Neuronal stem cell (in vitro differentiated cells): ENCODE measurements at regions not wholly inside any gene's neighbourhood (a gene's known extent, or its start where the extent isn't known, plus 50 kb on each side); places are given as distances from the start of the nearest gene placed in this dataset.

Experiments used
- DNase-seq: peaks from one replicate; pipeline ENCODE4 v3.0.0-alpha.2; 2013; ENCODE audit warnings: low spot score
- H2AFZ ChIP-seq: one replicate; pipeline ENCODE4 v1.6.1; 2013; ENCODE audit warnings: mild to moderate bottlenecking, low read length, inconsistent platforms
- H2AK5ac ChIP-seq: 2 replicates; pipeline ENCODE4 v1.6.1; 2013; ENCODE audit warnings: low read depth, mild to moderate bottlenecking, inconsistent platforms, low read length, moderate library complexity, mixed read lengths
- H2BK120ac ChIP-seq: 2 replicates; pipeline ENCODE4 v1.6.1; 2013; ENCODE audit warnings: low read depth, mild to moderate bottlenecking, inconsistent platforms, low read length, moderate library complexity, mixed read lengths
- H2BK12ac ChIP-seq: one replicate; pipeline ENCODE4 v1.6.1; 2013; ENCODE audit warnings: low read length, inconsistent platforms
- H2BK15ac ChIP-seq: 2 replicates; pipeline ENCODE4 v1.6.1; 2013; ENCODE audit warnings: mild to moderate bottlenecking, low read length, inconsistent platforms, mixed read lengths
- H2BK5ac ChIP-seq: one replicate; pipeline ENCODE4 v1.6.1; 2013; ENCODE audit warnings: inconsistent platforms, mild to moderate bottlenecking, low read length, moderate library complexity
- H3K14ac ChIP-seq: one replicate; pipeline ENCODE4 v1.6.1; 2013; ENCODE audit warnings: low read length, inconsistent platforms
- H3K18ac ChIP-seq: 2 replicates; pipeline ENCODE4 v1.6.1; 2013; ENCODE audit warnings: low read length, inconsistent platforms
- H3K23ac ChIP-seq: 2 replicates; pipeline ENCODE4 v1.6.1; 2013; ENCODE audit warnings: low read depth, mild to moderate bottlenecking, mixed read lengths, low read length, inconsistent platforms; ENCODE audit not compliant: poor library complexity
- H3K27ac ChIP-seq: replicated peaks from 3 replicates; pipeline ENCODE4 v1.5.1; 2013; ENCODE audit warnings: low read length, inconsistent platforms
- H3K27me3 ChIP-seq, 3 experiments: 2 replicates each; pipeline ENCODE4 v1.6.1; 2013; ENCODE audit warnings: low read length in 3 of 3, mild to moderate bottlenecking in 2 of 3, inconsistent platforms in 1 of 3, low read depth in 1 of 3, mixed read lengths in 1 of 3, moderate library complexity in 1 of 3; ENCODE audit not compliant: control insufficient read depth in 3 of 3, insufficient read depth in 3 of 3
- H3K36me3 ChIP-seq, 2 donors: replicated peaks in 1 of 2; 2 replicates each; pipeline ENCODE4 v1.6.1; 2013; ENCODE audit warnings: low read length in 2 of 2; ENCODE audit not compliant: control insufficient read depth in 2 of 2, insufficient read depth in 2 of 2
- H3K4ac ChIP-seq: 2 replicates; pipeline ENCODE4 v1.6.1; 2013; ENCODE audit warnings: inconsistent platforms, mild to moderate bottlenecking, low read length, moderate library complexity
- H3K4me1 ChIP-seq, 2 donors: 1 replicate in 1 of 2; 2 replicates in 1 of 2; pipeline ENCODE4 v1.6.1; 2013; ENCODE audit warnings: low read length in 2 of 2, low read depth in 1 of 2; ENCODE audit not compliant: control insufficient read depth in 2 of 2, insufficient read depth in 1 of 2
- H3K4me2 ChIP-seq: one replicate; pipeline ENCODE4 v1.6.1; 2013; ENCODE audit warnings: mild to moderate bottlenecking, low read length, inconsistent platforms; ENCODE audit not compliant: insufficient read depth, poor library complexity, severe bottlenecking
- H3K4me3 ChIP-seq, 2 donors: 2 replicates each; pipeline ENCODE4 v1.5.1; 2013; ENCODE audit warnings: low read length in 2 of 2, mild to moderate bottlenecking in 2 of 2, inconsistent platforms in 1 of 2, moderate library complexity in 1 of 2
- H3K79me1 ChIP-seq: one replicate; pipeline ENCODE4 v1.6.1; 2013; ENCODE audit warnings: low read depth, mild to moderate bottlenecking, inconsistent platforms, low read length, moderate library complexity
- H3K9ac ChIP-seq: one replicate; pipeline ENCODE4 v1.6.1; 2013; ENCODE audit warnings: mild to moderate bottlenecking, low read depth, low read length, inconsistent platforms; ENCODE audit not compliant: poor library complexity
- H3K9me3 ChIP-seq, 2 donors: replicated peaks in 1 of 2; 2 replicates each; pipeline versions ENCODE3 to v1.6.1; 2013; ENCODE audit warnings: low read length in 2 of 2, mild to moderate bottlenecking in 2 of 2, inconsistent platforms in 1 of 2, low read depth in 1 of 2, mixed read lengths in 1 of 2, moderate library complexity in 1 of 2; ENCODE audit not compliant: control insufficient read depth in 2 of 2, insufficient read depth in 1 of 2
- H4K8ac ChIP-seq: one replicate; pipeline ENCODE4 v1.6.1; 2013; ENCODE audit warnings: low read depth, mild to moderate bottlenecking, inconsistent platforms, low read length, moderate library complexity
- H4K91ac ChIP-seq: one replicate; pipeline ENCODE4 v1.6.1; 2013; ENCODE audit warnings: low read length, low read depth, mild to moderate bottlenecking, inconsistent platforms; ENCODE audit not compliant: poor library complexity
- WGBS, 2 donors: extraction: QIAGEN DNeasy Blood & Tissue Kit; methylation state at CpG; one replicate each; pipeline ENCODE4 v1.1.7; 2013; ENCODE audit warnings: missing lambda C conversion rate in 2 of 2, mixed read lengths in 1 of 2; ENCODE audit not compliant: insufficient read length in 2 of 2, insufficient replicate concordance in 1 of 2; ENCODE audit errors: extremely low coverage in 2 of 2; 5-methylcytosine and 5-hydroxymethylcytosine counted together

GRCh38 chr15:29548006-29548405 is 274.3 kb downstream of the TJP1 start:
- WGBS, 2 donors = no CpG with 5 or more reads among the region's 2 CpGs
- H3K4me3 ChIP-seq = no peak overlapping the region

GRCh38 chr15:29544513-29545128 is 275.0 kb upstream of the NSMCE3 start:
- Histone ChIP-seq H4K8ac (no peak overlapping the region), H3K9ac (no peak overlapping the region), H2AFZ (no peak overlapping the region), H3K4me2 (no peak overlapping the region), H3K4me1 (peaks cover 0 to 8% of the 10 kb centered on the region in 2 donors), H3K27me3 (no peaks in the 10 kb centered on the region), H2BK12ac (no peak overlapping the region), H3K4me3 (no peak overlapping the region), H2BK5ac (no peak overlapping the region), H3K9me3 (no peaks in the 10 kb centered on the region), H3K79me1 (no peaks in the 10 kb centered on the region), H2BK15ac (no peak overlapping the region), H3K27ac (no peak overlapping the region), H3K23ac (no peak overlapping the region), H3K18ac (no peak overlapping the region), H3K36me3 (no peaks in the 10 kb centered on the region), H2BK120ac (no peak overlapping the region), H4K91ac (no peak overlapping the region), H2AK5ac (no peak overlapping the region), H3K14ac (no peak overlapping the region), H3K4ac (no peak overlapping the region)
- DNase-seq = no peak
- WGBS, 2 donors = no CpG with 5 or more reads among the region's 7 CpGs

More at GRCh38 chr15:29548006-29548405, 274.3 kb downstream of the TJP1 start:
- Histone ChIP-seq H3K23ac (no peak overlapping the region), H3K27ac (no peak overlapping the region), H4K8ac (no peak overlapping the region), H4K91ac (no peak overlapping the region), H2AFZ (no peak overlapping the region), H2BK12ac (no peak overlapping the region), H3K4me1 (no peaks in the 10 kb centered on the region), H3K9ac (no peak overlapping the region), H2BK5ac (no peak overlapping the region), H3K9me3 (no peaks in the 10 kb centered on the region), H3K14ac (no peak overlapping the region), H3K18ac (no peak overlapping the region), H3K27me3 (no peaks in the 10 kb centered on the region), H2AK5ac (no peak overlapping the region), H2BK15ac (no peak overlapping the region), H3K4ac (no peak overlapping the region), H2BK120ac (no peak overlapping the region), H3K79me1 (no peaks in the 10 kb centered on the region), H3K4me2 (no peak overlapping the region), H3K36me3 (no peaks in the 10 kb centered on the region)
- DNase-seq = no peak

GRCh38 chr15:29542994-29543393 is 273.4 kb upstream of the NSMCE3 start:
- no peak overlapping the region for H3K9ac ChIP-seq
- WGBS, 2 donors = no CpG with 5 or more reads among the region's 1 CpG

GRCh38 chr15:29541309-29541708 is 271.7 kb upstream of the NSMCE3 start:
- no peak overlapping the region for H3K27ac ChIP-seq
- no peak overlapping the region for H3K4me3 ChIP-seq
- H3K14ac ChIP-seq = peak overlapping the region; percentile 58
- H4K8ac ChIP-seq = no peak overlapping the region
- H3K79me1 ChIP-seq = no peaks in the 10 kb centered on the region
- no peak overlapping the region for H3K23ac ChIP-seq
- H2BK12ac ChIP-seq = no peak overlapping the region
- no peak overlapping the region for H4K91ac ChIP-seq
- H3K36me3 ChIP-seq = no peaks in the 10 kb centered on the region
- no peak overlapping the region for H2AFZ ChIP-seq
- H2BK15ac ChIP-seq = no peak overlapping the region
- H3K4me1 ChIP-seq = peaks cover 0 to 14% of the 10 kb centered on the region in 2 donors
- no peak overlapping the region for H3K4me2 ChIP-seq
- H3K9me3 ChIP-seq = no peaks in the 10 kb centered on the region
- no peak overlapping the region for H2BK5ac ChIP-seq
- no peak overlapping the region for H3K4ac ChIP-seq
- no peaks in the 10 kb centered on the region for H3K27me3 ChIP-seq
- DNase-seq = no peak
- H3K18ac ChIP-seq = peak overlapping the region; percentile 78
- H3K9ac ChIP-seq = no peak overlapping the region
- no CpG with 5 or more reads among the region's 7 CpGs for WGBS, 2 donors
- H2AK5ac ChIP-seq = no peak overlapping the region
- H2BK120ac ChIP-seq = no peak overlapping the region

More at GRCh38 chr15:29542994-29543393, 273.4 kb upstream of the NSMCE3 start:
- Histone ChIP-seq H4K91ac (no peak overlapping the region), H3K79me1 (no peaks in the 10 kb centered on the region), H3K4me1 (peaks cover 0 to 10% of the 10 kb centered on the region in 2 donors), H2BK5ac (no peak overlapping the region), H3K9me3 (no peaks in the 10 kb centered on the region), H2BK120ac (no peak overlapping the region), H3K27me3 (no peaks in the 10 kb centered on the region), H3K23ac (no peak overlapping the region), H2BK12ac (no peak overlapping the region), H3K4me3 (no peak overlapping the region), H4K8ac (no peak overlapping the region), H3K4me2 (no peak overlapping the region), H3K18ac (no peak overlapping the region), H3K14ac (no peak overlapping the region), H2AK5ac (no peak overlapping the region), H3K27ac (no peak overlapping the region), H2AFZ (no peak overlapping the region), H3K4ac (no peak overlapping the region), H3K36me3 (no peaks in the 10 kb centered on the region), H2BK15ac (no peak overlapping the region)
- no peak for DNase-seq
